Stimulated activated naive B cell treated with anti-CD40 and anti-IgM and Interleukin-4, amounts not matched to agents 10 μg/mL and 1 μg/mL and 100 μg/mL, for 72 hours (primary cell): ENCODE measurements at regions not wholly inside any gene's neighbourhood (a gene's known extent, or its start where the extent isn't known, plus 50 kb on each side); places are given as distances from the start of the nearest gene placed in this dataset.

Experiments
- ATAC-seq, 2 donors: fragments of 150-1000 bp; cut with Tn5 transposase; replicated peaks; 2 replicates each; pipeline ENCODE4 v1.10.0; 2021; ENCODE audit warnings: moderate library complexity in 1 of 2
- DNase-seq: peaks from one replicate; pipeline ENCODE4 v3.0.0; 2021
- H3K27ac Mint-ChIP-seq: one replicate; pipeline ENCODE4 v1.8.0; 2022; ENCODE audit warnings: mild to moderate bottlenecking, mixed read lengths
- H3K27me3 Mint-ChIP-seq, 2 donors: one replicate each; pipeline ENCODE4 v1.8.0; 2022; ENCODE audit warnings: mixed read lengths in 2 of 2
- H3K36me3 Mint-ChIP-seq, 2 donors: one replicate each; pipeline ENCODE4 v1.8.0; 2022; ENCODE audit warnings: mixed read lengths in 2 of 2, mild to moderate bottlenecking in 1 of 2
- H3K4me1 Mint-ChIP-seq, 2 donors: one replicate each; pipeline ENCODE4 v1.8.0; 2022; ENCODE audit warnings: mixed read lengths in 2 of 2, mild to moderate bottlenecking in 1 of 2
- H3K4me3 Mint-ChIP-seq, 2 donors: one replicate each; pipeline ENCODE4 v1.8.0; 2022; ENCODE audit warnings: mild to moderate bottlenecking in 2 of 2, mixed read lengths in 2 of 2, moderate library complexity in 1 of 2
- H3K9me3 Mint-ChIP-seq, 2 donors: one replicate each; pipeline ENCODE4 v1.8.0; 2022; ENCODE audit warnings: mixed read lengths in 2 of 2, mild to moderate bottlenecking in 1 of 2

GRCh38 chr17:79248843-79249493 is 174.3 kb downstream of the ENGASE start:
- no peak overlapping the region for H3K27ac Mint-ChIP-seq
- peaks cover 0 to 5% of the 10 kb centered on the region in 2 donors for H3K4me1 Mint-ChIP-seq
- peaks cover 0 to 3% of the 10 kb centered on the region in 2 donors for H3K9me3 Mint-ChIP-seq
- DNase-seq, result no peak
- H3K27me3 Mint-ChIP-seq, result peaks cover 53 to 57% of the 10 kb centered on the region in 2 donors
- no peak overlapping the region for H3K4me3 Mint-ChIP-seq
- ATAC-seq, result no peak
- no peaks in the 10 kb centered on the region for H3K36me3 Mint-ChIP-seq

GRCh38 chr17:79246225-79247190 is 171.9 kb downstream of the ENGASE start:
- ATAC-seq, result no peak
- peaks cover 34 to 59% of the 10 kb centered on the region in 2 donors for H3K27me3 Mint-ChIP-seq
- no peak overlapping the region for H3K27ac Mint-ChIP-seq

GRCh38 chr17:79244665-79245064 is 170.0 kb downstream of the ENGASE start:
- no peak for DNase-seq
- Mint-ChIP-seq H3K9me3 (peaks cover 0 to 7% of the 10 kb centered on the region in 2 donors), H3K27ac (peak overlapping the region; percentile 3), H3K4me3 (no peak overlapping the region), H3K4me1 (peaks cover 5 to 11% of the 10 kb centered on the region in 2 donors), H3K27me3 (peaks cover 32 to 50% of the 10 kb centered on the region in 2 donors), H3K36me3 (no peaks in the 10 kb centered on the region)
- ATAC-seq, result no peak

More at GRCh38 chr17:79246225-79247190, 171.9 kb downstream of the ENGASE start:
- Mint-ChIP-seq H3K4me3 (no peak overlapping the region), H3K9me3 (peaks cover 0 to 5% of the 10 kb centered on the region in 2 donors), H3K36me3 (no peaks in the 10 kb centered on the region), H3K4me1 (peaks cover 5 to 11% of the 10 kb centered on the region in 2 donors)
- DNase-seq, result no peak

- Mint-ChIP-seq H3K9me3 (peaks cover 0 to 7% of the 10 kb centered on the region in 2 donors), H3K27me3 (peaks cover 30 to 44% of the 10 kb centered on the region in 2 donors), H3K4me3 (no peak overlapping the region), H3K4me1 (peaks cover 5 to 11% of the 10 kb centered on the region in 2 donors), H3K27ac (no peak overlapping the region), H3K36me3 (no peaks in the 10 kb centered on the region)
- ATAC-seq (no peak), DNase-seq (no peak)
Observed at GRCh38 chr17:79243996-79244395, 169.4 kb downstream of the ENGASE start.

- DNase-seq, result no peak
- Mint-ChIP-seq H3K27me3 (peaks cover 31 to 44% of the 10 kb centered on the region in 2 donors), H3K4me3 (no peak overlapping the region), H3K9me3 (peaks cover 0 to 7% of the 10 kb centered on the region in 2 donors), H3K27ac (peak overlapping the region; percentile 37), H3K4me1 (peaks cover 5 to 11% of the 10 kb centered on the region in 2 donors), H3K36me3 (no peaks in the 10 kb centered on the region)
- ATAC-seq, result peak in 1 of 2 donors; percentile 22
Observed at GRCh38 chr17:79243603-79243990, 169.0 kb downstream of the ENGASE start.

- ATAC-seq, result peak; percentile 91 to 93
- H3K4me1 Mint-ChIP-seq, result peaks cover 5 to 11% of the 10 kb centered on the region in 2 donors
- DNase-seq, result peak; percentile 9
- H3K36me3 Mint-ChIP-seq, result no peaks in the 10 kb centered on the region
- peaks cover 31 to 44% of the 10 kb centered on the region in 2 donors for H3K27me3 Mint-ChIP-seq
- peaks cover 0 to 7% of the 10 kb centered on the region in 2 donors for H3K9me3 Mint-ChIP-seq
- peak overlapping the region; percentile 37 for H3K27ac Mint-ChIP-seq
- no peak overlapping the region for H3K4me3 Mint-ChIP-seq
Observed at GRCh38 chr17:79242873-79243602, 168.4 kb downstream of the ENGASE start.

- no peak for ATAC-seq
- Mint-ChIP-seq H3K36me3 (no peaks in the 10 kb centered on the region), H3K4me1 (peaks cover 5 to 11% of the 10 kb centered on the region in 2 donors), H3K9me3 (peaks cover 0 to 7% of the 10 kb centered on the region in 2 donors), H3K27me3 (peaks cover 32 to 44% of the 10 kb centered on the region in 2 donors), H3K27ac (no peak overlapping the region), H3K4me3 (no peak overlapping the region)
- DNase-seq, result no peak
Observed at GRCh38 chr17:79242393-79242792, 167.8 kb downstream of the ENGASE start.

GRCh38 chr17:79241616-79242015 is 167.0 kb downstream of the ENGASE start:
- ATAC-seq, result no peak
- no peak overlapping the region for H3K4me3 Mint-ChIP-seq
- H3K27ac Mint-ChIP-seq, result no peak overlapping the region
- no peak for DNase-seq
- peaks cover 37 to 44% of the 10 kb centered on the region in 2 donors for H3K27me3 Mint-ChIP-seq
- H3K36me3 Mint-ChIP-seq, result no peaks in the 10 kb centered on the region
- H3K4me1 Mint-ChIP-seq, result peaks cover 5 to 11% of the 10 kb centered on the region in 2 donors
- peaks cover 0 to 7% of the 10 kb centered on the region in 2 donors for H3K9me3 Mint-ChIP-seq

GRCh38 chr17:79239205-79239604 is 164.6 kb downstream of the ENGASE start:
- peaks cover 5 to 11% of the 10 kb centered on the region in 2 donors for H3K4me1 Mint-ChIP-seq
- ATAC-seq, result no peak
- peaks cover 29 to 31% of the 10 kb centered on the region in 2 donors for H3K27me3 Mint-ChIP-seq
- no peaks in the 10 kb centered on the region for H3K36me3 Mint-ChIP-seq
- no peak overlapping the region for H3K27ac Mint-ChIP-seq
- DNase-seq, result no peak
- H3K4me3 Mint-ChIP-seq, result no peak overlapping the region
- H3K9me3 Mint-ChIP-seq, result peaks cover 0 to 4% of the 10 kb centered on the region in 2 donors

- H3K27ac Mint-ChIP-seq, result no peak overlapping the region
- no peak overlapping the region for H3K4me3 Mint-ChIP-seq
- ATAC-seq (no peak), DNase-seq (no peak)
- peaks cover 17 to 25% of the 10 kb centered on the region in 2 donors for H3K27me3 Mint-ChIP-seq
- peaks cover 0 to 4% of the 10 kb centered on the region in 2 donors for H3K9me3 Mint-ChIP-seq
- no peaks in the 10 kb centered on the region for H3K36me3 Mint-ChIP-seq
- H3K4me1 Mint-ChIP-seq, result peaks cover 0 to under 1% of the 10 kb centered on the region in 2 donors
Observed at GRCh38 chr17:79237448-79238053, 162.9 kb downstream of the ENGASE start.

- DNase-seq (no peak), ATAC-seq (no peak)
- no peak overlapping the region for H3K27ac Mint-ChIP-seq
- H3K36me3 Mint-ChIP-seq, result no peaks in the 10 kb centered on the region
- H3K9me3 Mint-ChIP-seq, result peaks cover 3% of the 10 kb centered on the region in 2 donors
- no peak overlapping the region for H3K4me3 Mint-ChIP-seq
- H3K27me3 Mint-ChIP-seq, result peaks cover 6 to 17% of the 10 kb centered on the region in 2 donors
- H3K4me1 Mint-ChIP-seq, result no peaks in the 10 kb centered on the region
Observed at GRCh38 chr17:79235808-79236207, 161.2 kb downstream of the ENGASE start.

- peaks cover 6 to 8% of the 10 kb centered on the region in 2 donors for H3K27me3 Mint-ChIP-seq
- ATAC-seq (no peak), DNase-seq (no peak)
- H3K9me3 Mint-ChIP-seq, result peaks cover 3% of the 10 kb centered on the region in 2 donors
- H3K4me1 Mint-ChIP-seq, result no peaks in the 10 kb centered on the region
- no peaks in the 10 kb centered on the region for H3K36me3 Mint-ChIP-seq
- no peak overlapping the region for H3K27ac Mint-ChIP-seq
- no peak overlapping the region for H3K4me3 Mint-ChIP-seq
Observed at GRCh38 chr17:79233916-79234551, 159.4 kb downstream of the ENGASE start.

GRCh38 chr17:79232957-79233356 is 158.3 kb downstream of the ENGASE start:
- Mint-ChIP-seq H3K4me1 (no peaks in the 10 kb centered on the region), H3K36me3 (no peaks in the 10 kb centered on the region), H3K27me3 (peaks cover 12 to 13% of the 10 kb centered on the region in 2 donors), H3K27ac (no peak overlapping the region), H3K9me3 (peaks cover 3% of the 10 kb centered on the region in 2 donors), H3K4me3 (no peak overlapping the region)
- DNase-seq (no peak), ATAC-seq (no peak)
